ENCODE measurements at regions not wholly inside any gene's neighbourhood (a gene's known extent, or its start where the extent isn't known, plus 50 kb on each side); places are given as distances from the start of the nearest gene placed in this dataset.

DNA sequence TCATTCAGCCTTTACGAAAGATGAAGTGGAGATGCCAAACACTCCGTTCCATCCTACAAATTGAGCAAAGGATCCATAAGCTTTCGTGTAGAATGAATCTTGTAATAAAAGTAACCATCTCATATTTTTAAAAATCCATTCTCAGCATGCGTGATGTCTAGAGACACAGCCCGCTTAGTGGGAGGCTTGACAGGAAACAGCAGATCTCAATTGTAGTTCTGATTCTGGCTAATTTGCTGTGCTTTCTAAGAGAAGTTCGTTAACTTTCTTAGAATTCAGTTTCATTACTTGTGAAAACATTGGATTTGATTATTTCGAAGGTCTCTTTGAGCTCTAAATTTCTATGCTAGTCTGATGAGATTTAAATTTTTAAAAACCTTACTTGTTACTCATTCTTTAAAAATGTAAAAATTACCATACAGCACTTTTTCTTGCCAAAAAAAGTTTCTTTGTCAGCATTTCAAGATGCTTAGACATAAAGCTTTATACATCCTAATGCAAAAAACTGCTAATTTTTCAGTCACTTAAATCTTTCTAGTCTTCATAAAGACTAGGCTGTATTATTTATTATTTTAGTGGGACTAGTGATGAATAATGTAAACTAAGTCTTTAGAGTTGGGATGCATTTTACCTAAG, 66.9 kb upstream of the NEIL3 start:
- WGBS (ENCODE audit: insufficient coverage): 100% methylated on average over 2 of the region's 7 CpGs
- H3K4me3 ChIP-seq (ENCODE audit: control insufficient read depth in 1 of 7, extremely low read depth in 1 of 7, insufficient read depth in 4 of 7, low read depth in 2 of 7, low read length in 6 of 7): no peak overlapping the region
- DNase-seq: no peak
- H3K4me1 ChIP-seq (ENCODE audit: control extremely low read depth in 1 of 4, control insufficient read depth in 4 of 4, insufficient read depth in 4 of 4, low read length in 3 of 4): no peaks in the 10 kb centered on the region
- H3K36me3 ChIP-seq (ENCODE audit: control insufficient read depth in 4 of 4, insufficient read depth in 4 of 4, low read length in 3 of 4): no peaks in the 10 kb centered on the region
- H3K9me3 ChIP-seq (ENCODE audit: control extremely low read depth in 1 of 5, control insufficient read depth in 4 of 5, insufficient read depth in 2 of 5, low read depth in 1 of 5, low read length in 4 of 5): no peaks in the 10 kb centered on the region
- CTCF ChIA-PET: no interaction called here
- no peak overlapping the region for H3K27ac ChIP-seq (ENCODE audit: insufficient read depth in 1 of 2, low read depth in 1 of 2, low read length in 2 of 2, poor library complexity in 1 of 2, severe bottlenecking in 2 of 2)
- H3K27me3 ChIP-seq (replicated peaks in 2 of 5; ENCODE audit: control insufficient read depth in 4 of 5, insufficient read depth in 5 of 5, low read length in 4 of 5): no peaks in the 10 kb centered on the region
- POLR2A ChIA-PET: no interaction called here

- Histone ChIP-seq H3K27me3 (replicated peaks in 2 of 5; ENCODE audit: control insufficient read depth in 4 of 5, insufficient read depth in 5 of 5, low read length in 4 of 5) (peaks cover 0 to 2% (median 0%) of the 10 kb centered on the region in 5 experiments), H3K36me3 (ENCODE audit: control insufficient read depth in 4 of 4, insufficient read depth in 4 of 4, low read length in 3 of 4) (no peaks in the 10 kb centered on the region), H3K4me1 (ENCODE audit: control extremely low read depth in 1 of 4, control insufficient read depth in 4 of 4, insufficient read depth in 4 of 4, low read length in 3 of 4) (peaks cover 0 to 3% (median 0%) of the 10 kb centered on the region in 4 experiments), H3K4me3 (ENCODE audit: control insufficient read depth in 1 of 7, extremely low read depth in 1 of 7, insufficient read depth in 4 of 7, low read depth in 2 of 7, low read length in 6 of 7) (no peak overlapping the region), H3K9me3 (ENCODE audit: control extremely low read depth in 1 of 5, control insufficient read depth in 4 of 5, insufficient read depth in 2 of 5, low read depth in 1 of 5, low read length in 4 of 5) (no peaks in the 10 kb centered on the region), H3K27ac (ENCODE audit: insufficient read depth in 1 of 2, low read depth in 1 of 2, low read length in 2 of 2, poor library complexity in 1 of 2, severe bottlenecking in 2 of 2) (no peak overlapping the region)
- POLR2A ChIA-PET: no interaction called here
- 100% methylated on average over 2 of the region's 10 CpGs for WGBS (ENCODE audit: insufficient coverage)
- CTCF ChIA-PET: interaction anchor here (0.9 to 1.6 kb wide), 2 partner anchors 17 to 97 kb away, joined by 3 read pairs; no protein-coding TSS in a partner anchor
- DNase-seq: no peak
Observed at GRCh38 chr4:177246641-177247584, 62.8 kb upstream of the NEIL3 start.

DNA sequence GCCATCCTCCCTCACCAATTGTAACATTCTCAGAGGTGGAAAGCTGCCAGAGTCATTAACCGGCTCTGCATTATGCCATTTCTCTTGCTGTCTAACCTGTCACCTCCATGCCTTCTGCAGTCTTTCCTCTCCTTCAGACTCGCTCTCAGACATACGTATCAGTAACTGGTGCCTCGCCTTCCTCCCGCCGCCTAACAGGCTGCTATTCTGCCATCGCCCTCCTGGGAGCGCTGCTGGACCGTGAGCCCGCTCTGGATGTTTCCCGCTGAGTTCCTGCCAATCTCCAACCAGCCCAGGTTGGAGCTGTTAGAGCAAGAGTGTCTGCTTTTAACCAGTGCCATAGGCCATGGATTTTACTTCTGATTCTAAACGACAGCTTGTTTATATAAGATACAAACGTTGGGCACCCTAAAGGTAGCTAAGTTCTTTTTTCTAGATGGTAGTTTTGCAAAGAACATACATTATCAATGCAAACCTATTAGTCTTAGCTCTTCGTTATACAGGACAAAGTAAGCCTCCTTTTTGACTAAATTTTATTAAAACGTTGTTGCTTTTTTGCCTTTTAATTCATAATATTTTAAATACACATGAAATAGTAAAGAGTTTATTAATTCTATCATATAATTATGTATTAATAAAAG, 59.5 kb upstream of the NEIL3 start:
- ChIA-PET POLR2A (no interaction called here), CTCF (interaction anchor here (0.7 to 4.6 kb wide), 10 partner anchors 9 to 94 kb away, joined by 3 to 47 read pairs (median 6); partner anchors contain the start of gene NEIL3)
- H3K36me3 ChIP-seq (ENCODE audit: control insufficient read depth in 4 of 4, insufficient read depth in 4 of 4, low read length in 3 of 4): no peaks in the 10 kb centered on the region
- peaks cover 0 to 3% (median 0%) of the 10 kb centered on the region in 4 experiments for H3K4me1 ChIP-seq (ENCODE audit: control extremely low read depth in 1 of 4, control insufficient read depth in 4 of 4, insufficient read depth in 4 of 4, low read length in 3 of 4)
- DNase-seq: peak; percentile 52 to 77 (median 71)
- H3K4me3 ChIP-seq (ENCODE audit: control insufficient read depth in 1 of 7, extremely low read depth in 1 of 7, insufficient read depth in 4 of 7, low read depth in 2 of 7, low read length in 6 of 7): peak overlapping the region in 1 of 7 experiments; percentile 58
- H3K9me3 ChIP-seq (ENCODE audit: control extremely low read depth in 1 of 5, control insufficient read depth in 4 of 5, insufficient read depth in 2 of 5, low read depth in 1 of 5, low read length in 4 of 5): no peaks in the 10 kb centered on the region
- H3K27ac ChIP-seq (ENCODE audit: insufficient read depth in 1 of 2, low read depth in 1 of 2, low read length in 2 of 2, poor library complexity in 1 of 2, severe bottlenecking in 2 of 2): no peak overlapping the region
- H3K27me3 ChIP-seq (replicated peaks in 2 of 5; ENCODE audit: control insufficient read depth in 4 of 5, insufficient read depth in 5 of 5, low read length in 4 of 5): peaks cover 0 to 2% (median 0%) of the 10 kb centered on the region in 5 experiments
- WGBS (ENCODE audit: insufficient coverage): 3% methylated on average over 10 of the region's 15 CpGs

DNA sequence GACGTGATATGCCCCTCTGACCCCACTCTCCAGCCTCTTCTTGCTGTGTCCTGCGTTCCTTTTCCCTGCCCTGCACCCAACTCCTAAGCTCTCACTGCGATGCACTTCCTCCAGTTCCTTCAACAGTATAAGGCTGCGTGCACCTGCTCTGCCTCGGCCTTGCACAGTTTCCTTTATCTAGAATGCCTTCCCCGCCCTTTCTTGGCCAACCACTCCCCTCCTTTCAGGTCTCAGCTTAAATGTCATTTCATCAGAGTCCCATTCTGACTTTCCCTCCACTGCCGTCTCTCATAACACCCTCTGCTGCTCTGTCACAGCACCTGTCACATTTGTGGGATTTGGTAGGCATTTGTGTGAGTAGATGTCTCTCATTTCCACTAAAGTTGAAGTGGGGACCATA, 58.4 kb upstream of the NEIL3 start:
- 91% methylated on average over 6 of the region's 7 CpGs for WGBS (ENCODE audit: insufficient coverage)
- CTCF ChIA-PET: interaction anchor here (0.9 to 4.6 kb wide), 7 partner anchors 8 to 93 kb away, joined by 3 to 47 read pairs (median 7); no protein-coding TSS in a partner anchor

DNA sequence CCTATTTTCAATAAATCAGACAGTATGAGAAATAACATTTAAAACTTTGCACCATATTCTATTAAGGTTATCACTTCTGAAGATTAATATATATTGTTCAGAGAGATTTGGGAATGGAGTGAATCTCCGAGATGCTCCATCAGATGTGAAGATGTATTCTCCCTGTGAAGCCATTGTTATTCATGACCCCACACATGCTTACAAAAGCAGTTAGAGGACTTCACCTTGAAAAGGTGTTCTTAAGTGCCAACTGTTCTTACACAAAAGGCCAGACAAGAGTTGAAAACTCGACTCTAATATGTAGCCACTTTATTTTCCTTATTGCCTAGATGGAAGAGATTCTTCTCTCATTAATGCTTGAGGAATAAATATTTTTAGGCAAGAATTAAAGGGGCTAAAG, 54.3 kb upstream of the NEIL3 start:
- 70% methylated on average over 2 of the region's 2 CpGs for WGBS (ENCODE audit: insufficient coverage)
- no peaks in the 10 kb centered on the region for H3K9me3 ChIP-seq (ENCODE audit: control extremely low read depth in 1 of 5, control insufficient read depth in 4 of 5, insufficient read depth in 2 of 5, low read depth in 1 of 5, low read length in 4 of 5)

More for the DNA sequence above, 58.4 kb upstream of the NEIL3 start:
- no peak overlapping the region for H3K27ac ChIP-seq (ENCODE audit: insufficient read depth in 1 of 2, low read depth in 1 of 2, low read length in 2 of 2, poor library complexity in 1 of 2, severe bottlenecking in 2 of 2)
- H3K36me3 ChIP-seq (ENCODE audit: control insufficient read depth in 4 of 4, insufficient read depth in 4 of 4, low read length in 3 of 4): no peaks in the 10 kb centered on the region
- no peak for DNase-seq
- no peaks in the 10 kb centered on the region for H3K9me3 ChIP-seq (ENCODE audit: control extremely low read depth in 1 of 5, control insufficient read depth in 4 of 5, insufficient read depth in 2 of 5, low read depth in 1 of 5, low read length in 4 of 5)
- POLR2A ChIA-PET: no interaction called here
- peaks cover 0 to 3% (median 0%) of the 10 kb centered on the region in 4 experiments for H3K4me1 ChIP-seq (ENCODE audit: control extremely low read depth in 1 of 4, control insufficient read depth in 4 of 4, insufficient read depth in 4 of 4, low read length in 3 of 4)
- no peak overlapping the region for H3K4me3 ChIP-seq (ENCODE audit: control insufficient read depth in 1 of 7, extremely low read depth in 1 of 7, insufficient read depth in 4 of 7, low read depth in 2 of 7, low read length in 6 of 7)
- H3K27me3 ChIP-seq (replicated peaks in 2 of 5; ENCODE audit: control insufficient read depth in 4 of 5, insufficient read depth in 5 of 5, low read length in 4 of 5): peaks cover 0 to 2% (median 0%) of the 10 kb centered on the region in 5 experiments

DNA sequence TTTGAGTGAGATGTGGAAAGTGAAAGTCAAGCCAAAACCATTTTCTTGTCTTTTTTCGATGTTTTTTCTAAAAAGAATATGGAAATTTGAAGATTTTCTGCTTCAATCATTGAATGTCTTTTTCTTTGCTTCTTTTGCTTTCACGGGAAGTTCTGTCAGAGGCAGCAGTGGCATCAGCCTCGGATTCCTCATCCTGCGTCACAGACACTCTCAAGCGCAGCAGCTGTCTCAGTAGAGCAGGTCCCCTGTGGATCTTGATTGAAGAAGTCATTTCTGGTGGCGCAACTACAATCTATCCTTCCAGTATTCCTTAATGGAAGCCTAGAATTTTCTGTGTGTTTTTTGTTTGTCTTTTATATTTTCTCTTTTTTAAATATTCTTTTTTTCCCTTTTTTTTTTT, 52.7 kb upstream of the NEIL3 start:
- POLR2A ChIA-PET: no interaction called here
- Histone ChIP-seq H3K27ac (ENCODE audit: insufficient read depth in 1 of 2, low read depth in 1 of 2, low read length in 2 of 2, poor library complexity in 1 of 2, severe bottlenecking in 2 of 2) (no peak overlapping the region), H3K9me3 (ENCODE audit: control extremely low read depth in 1 of 5, control insufficient read depth in 4 of 5, insufficient read depth in 2 of 5, low read depth in 1 of 5, low read length in 4 of 5) (no peaks in the 10 kb centered on the region), H3K4me1 (ENCODE audit: control extremely low read depth in 1 of 4, control insufficient read depth in 4 of 4, insufficient read depth in 4 of 4, low read length in 3 of 4) (no peaks in the 10 kb centered on the region), H3K36me3 (ENCODE audit: control insufficient read depth in 4 of 4, insufficient read depth in 4 of 4, low read length in 3 of 4) (no peaks in the 10 kb centered on the region), H3K27me3 (replicated peaks in 2 of 5; ENCODE audit: control insufficient read depth in 4 of 5, insufficient read depth in 5 of 5, low read length in 4 of 5) (no peaks in the 10 kb centered on the region), H3K4me3 (ENCODE audit: control insufficient read depth in 1 of 7, extremely low read depth in 1 of 7, insufficient read depth in 4 of 7, low read depth in 2 of 7, low read length in 6 of 7) (no peak overlapping the region)
- CTCF ChIA-PET: interaction anchor here (1.1 kb wide), 1 partner anchor 81 kb away, joined by 3 read pairs; no protein-coding TSS in a partner anchor
- 70% methylated on average over 4 of the region's 6 CpGs for WGBS (ENCODE audit: insufficient coverage)
- no peak for DNase-seq

More for the DNA sequence above, 54.3 kb upstream of the NEIL3 start:
- DNase-seq: no peak
- Histone ChIP-seq H3K27ac (ENCODE audit: insufficient read depth in 1 of 2, low read depth in 1 of 2, low read length in 2 of 2, poor library complexity in 1 of 2, severe bottlenecking in 2 of 2) (no peak overlapping the region), H3K4me1 (ENCODE audit: control extremely low read depth in 1 of 4, control insufficient read depth in 4 of 4, insufficient read depth in 4 of 4, low read length in 3 of 4) (no peaks in the 10 kb centered on the region), H3K36me3 (ENCODE audit: control insufficient read depth in 4 of 4, insufficient read depth in 4 of 4, low read length in 3 of 4) (no peaks in the 10 kb centered on the region), H3K4me3 (ENCODE audit: control insufficient read depth in 1 of 7, extremely low read depth in 1 of 7, insufficient read depth in 4 of 7, low read depth in 2 of 7, low read length in 6 of 7) (no peak overlapping the region), H3K27me3 (replicated peaks in 2 of 5; ENCODE audit: control insufficient read depth in 4 of 5, insufficient read depth in 5 of 5, low read length in 4 of 5) (no peaks in the 10 kb centered on the region)
- ChIA-PET POLR2A (no interaction called here), CTCF (no interaction called here)

All from common myeloid progenitor, CD34-positive (primary cell).